Caco-2 (cell line): ENCODE measurements at regions not wholly inside any gene's neighbourhood (a gene's known extent, or its start where the extent isn't known, plus 50 kb on each side); places are given as distances from the start of the nearest gene placed in this dataset.

ENCODE experiments used
- BruUV-seq: library from RNA; stranded (reverse); fragments of 400-500 nt; replicated peaks from 2 replicates; lab custom pipeline; 2021; lab: Mats Ljungman, UMichigan
- CTCF ChIA-PET: fragments of 300-600 bp; sonication (Branson Sonifier 250); formaldehyde crosslinking; loops from one replicate; lab custom pipeline; 2022; ENCODE audit warnings: antibody characterized with exemption; lab: Charles Lee
- POLR2A ChIA-PET: fragments of 300-600 bp; sonication (Branson Sonifier 250); formaldehyde crosslinking; loops from one replicate; lab custom pipeline; 2022; ENCODE audit warnings: antibody characterized with exemption; lab: Charles Lee
- DNase-seq, 2 experiments: peaks; one replicate each; pipeline versions ENCODE4 v3.0.0 to v3.0.0-alpha.2; 2020 to 2022
- H3K27me3 ChIP-seq: replicated peaks from 2 replicates; pipeline ENCODE4 v1.6.0; 2011; ENCODE audit warnings: low read length; ENCODE audit not compliant: control insufficient read depth, insufficient read depth
- H3K36me3 ChIP-seq: 2 replicates; pipeline ENCODE4 v1.5.1; 2011; ENCODE audit warnings: low read length; ENCODE audit not compliant: control insufficient read depth, insufficient read depth
- H3K4me1 ChIP-seq: fragments of 250-450 bp; sonication (Bioruptor Pico); 2 replicates; pipeline ENCODE4 v1.5.1; 2020; ENCODE audit warnings: mild to moderate bottlenecking
- H3K4me3 ChIP-seq: 2 replicates; pipeline ENCODE4 v1.5.1; 2011; ENCODE audit warnings: low read depth, mild to moderate bottlenecking, control low read depth, low read length
- H3K9me3 ChIP-seq: fragments of 250-450 bp; sonication (Bioruptor Pico); 2 replicates; pipeline ENCODE4 v1.5.1; 2020; ENCODE audit warnings: mild to moderate bottlenecking, moderate library complexity
- H3K27ac Mint-ChIP-seq: one replicate; pipeline ENCODE4 v1.8.0; 2022; ENCODE audit warnings: mixed read lengths; ENCODE audit not compliant: unreplicated experiment
- H3K27me3 Mint-ChIP-seq: one replicate; pipeline ENCODE4 v1.8.0; 2022; ENCODE audit warnings: mixed read lengths; ENCODE audit not compliant: insufficient read depth, unreplicated experiment
- H3K36me3 Mint-ChIP-seq: one replicate; pipeline ENCODE4 v1.8.0; 2022; ENCODE audit warnings: mild to moderate bottlenecking, mixed read lengths; ENCODE audit not compliant: insufficient read depth, unreplicated experiment
- H3K4me1 Mint-ChIP-seq: one replicate; pipeline ENCODE4 v1.8.0; 2022; ENCODE audit warnings: low read depth, mixed read lengths; ENCODE audit not compliant: unreplicated experiment
- H3K4me3 Mint-ChIP-seq: one replicate; pipeline ENCODE4 v1.8.0; 2022; ENCODE audit warnings: mild to moderate bottlenecking, moderate library complexity, mixed read lengths; ENCODE audit not compliant: unreplicated experiment
- H3K9me3 Mint-ChIP-seq: one replicate; pipeline ENCODE4 v1.8.0; 2022; ENCODE audit warnings: mixed read lengths; ENCODE audit not compliant: unreplicated experiment
- intact Hi-C: fragments of 100-400 bp; cut with micrococcal nuclease; formaldehyde crosslinking; loops from one replicate; pipeline ENCODE4 v1.10.0; 2022; ENCODE audit not compliant: unreplicated experiment
- TF ChIP-seq, protein P1 (sequence below), 2 experiments: fragments of 200-600 bp in 1 of 2; IDR thresholded peaks; 1 replicate in 1 of 2; 2 replicates in 1 of 2; pipeline versions ENCODE4 v1.5.1 to v1.8.0; 2011 to 2022; ENCODE audit warnings: antibody characterized with exemption in 1 of 2, control low read depth in 1 of 2, inconsistent platforms in 1 of 2, low read depth in 1 of 2, low read length in 1 of 2, mild to moderate bottlenecking in 1 of 2, moderate library complexity in 1 of 2; ENCODE audit not compliant: insufficient read depth in 1 of 2, severe bottlenecking in 1 of 2, unreplicated experiment in 1 of 2

DNA sequence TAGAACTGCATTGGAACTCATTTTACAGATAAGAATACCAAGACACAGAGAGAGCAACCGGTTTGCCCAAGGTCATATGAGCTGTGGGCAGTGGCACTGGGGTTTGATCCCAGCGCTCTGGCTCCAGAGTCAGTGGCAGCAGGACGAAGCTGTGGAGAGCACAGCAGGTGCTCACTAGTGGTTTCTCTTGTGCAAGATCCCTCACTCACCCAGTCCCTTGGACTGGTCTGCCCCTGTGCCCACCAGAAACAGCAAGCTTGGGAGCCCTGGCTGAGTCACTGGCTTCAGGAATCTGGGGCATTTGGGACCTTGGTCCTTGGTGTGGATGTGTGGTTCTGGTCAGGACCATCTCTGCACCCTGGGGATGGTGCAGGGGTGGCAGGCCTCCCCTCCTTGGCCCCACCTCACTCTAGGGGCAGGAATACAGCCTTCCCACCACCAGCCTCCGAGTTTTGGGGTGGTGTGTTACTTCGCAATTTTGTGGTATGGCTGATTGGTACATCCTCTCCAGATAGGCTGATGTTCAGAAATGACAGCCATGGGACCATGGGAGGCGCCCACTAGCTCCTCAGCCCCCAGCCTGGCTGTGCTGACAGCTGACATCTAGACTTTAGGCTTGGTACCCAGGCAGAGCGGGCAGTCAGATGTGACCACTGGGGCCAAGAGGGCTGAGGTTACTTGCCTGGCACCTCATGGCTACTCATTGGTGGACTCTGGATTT, 104.6 kb downstream of the LSM3 start:
- Histone ChIP-seq H3K4me1 (peaks cover 29% of the 10 kb centered on the region), H3K27me3 (no peaks in the 10 kb centered on the region), H3K9me3 (no peaks in the 10 kb centered on the region), H3K36me3 (no peaks in the 10 kb centered on the region), H3K4me3 (no peak overlapping the region)
- ChIA-PET POLR2A (no interaction called here), CTCF (no interaction called here)
- no peak overlapping the region for H3K27ac Mint-ChIP-seq
- TF ChIP-seq, protein P1, sequence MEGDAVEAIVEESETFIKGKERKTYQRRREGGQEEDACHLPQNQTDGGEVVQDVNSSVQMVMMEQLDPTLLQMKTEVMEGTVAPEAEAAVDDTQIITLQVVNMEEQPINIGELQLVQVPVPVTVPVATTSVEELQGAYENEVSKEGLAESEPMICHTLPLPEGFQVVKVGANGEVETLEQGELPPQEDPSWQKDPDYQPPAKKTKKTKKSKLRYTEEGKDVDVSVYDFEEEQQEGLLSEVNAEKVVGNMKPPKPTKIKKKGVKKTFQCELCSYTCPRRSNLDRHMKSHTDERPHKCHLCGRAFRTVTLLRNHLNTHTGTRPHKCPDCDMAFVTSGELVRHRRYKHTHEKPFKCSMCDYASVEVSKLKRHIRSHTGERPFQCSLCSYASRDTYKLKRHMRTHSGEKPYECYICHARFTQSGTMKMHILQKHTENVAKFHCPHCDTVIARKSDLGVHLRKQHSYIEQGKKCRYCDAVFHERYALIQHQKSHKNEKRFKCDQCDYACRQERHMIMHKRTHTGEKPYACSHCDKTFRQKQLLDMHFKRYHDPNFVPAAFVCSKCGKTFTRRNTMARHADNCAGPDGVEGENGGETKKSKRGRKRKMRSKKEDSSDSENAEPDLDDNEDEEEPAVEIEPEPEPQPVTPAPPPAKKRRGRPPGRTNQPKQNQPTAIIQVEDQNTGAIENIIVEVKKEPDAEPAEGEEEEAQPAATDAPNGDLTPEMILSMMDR (IDR thresholded peaks at IDR 0.05; ENCODE audit: insufficient read depth in 1 of 2, low read depth in 1 of 2, low read length in 1 of 2, severe bottlenecking in 1 of 2, unreplicated experiment in 1 of 2): no peak
- H3K4me1 Mint-ChIP-seq: peaks cover 1% of the 10 kb centered on the region
- intact Hi-C loops: no loop called here
- no peaks in the 10 kb centered on the region for H3K36me3 Mint-ChIP-seq
- no peak overlapping the region for H3K4me3 Mint-ChIP-seq
- no TSS peak for BruUV-seq
- DNase-seq: no peak
- H3K9me3 Mint-ChIP-seq: no peaks in the 10 kb centered on the region
- no peaks in the 10 kb centered on the region for H3K27me3 Mint-ChIP-seq

DNA sequence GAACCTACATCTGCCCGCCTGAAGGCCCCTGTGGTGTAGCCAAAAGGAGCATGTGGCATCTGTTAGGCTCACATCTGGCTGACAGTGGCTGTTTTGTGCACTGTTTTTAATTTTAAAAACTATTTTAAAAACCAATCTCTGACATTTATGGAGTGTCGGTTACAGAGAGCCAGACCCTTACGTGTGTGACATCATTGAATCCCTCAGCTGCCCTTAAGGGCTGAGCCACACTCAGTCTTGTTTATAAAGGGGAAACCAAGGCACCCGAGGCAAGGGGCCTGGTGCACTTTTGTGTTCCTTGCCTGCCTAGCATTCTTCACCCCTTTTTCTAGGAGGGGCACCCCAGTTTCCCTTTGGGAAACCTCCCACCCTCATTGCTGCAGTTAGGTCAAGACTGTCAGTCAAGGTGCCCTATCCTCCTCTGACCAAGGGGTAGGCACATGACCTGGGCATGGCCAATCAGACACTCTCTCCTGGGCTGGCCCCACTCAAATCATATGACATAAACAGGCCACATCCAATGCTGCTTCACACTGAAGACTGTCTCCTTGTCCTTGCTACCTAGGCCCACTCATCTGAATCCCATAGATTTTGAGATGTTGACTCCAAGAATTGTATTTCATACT, 105.3 kb downstream of the LSM3 start:
- Mint-ChIP-seq H3K9me3 (no peaks in the 10 kb centered on the region), H3K4me3 (no peak overlapping the region), H3K36me3 (no peaks in the 10 kb centered on the region), H3K27me3 (no peaks in the 10 kb centered on the region), H3K27ac (no peak overlapping the region), H3K4me1 (peaks cover 7% of the 10 kb centered on the region)
- no peaks in the 10 kb centered on the region for H3K9me3 ChIP-seq
- DNase-seq: no peak
- H3K4me1 ChIP-seq: peaks cover 29% of the 10 kb centered on the region
- H3K27me3 ChIP-seq: no peaks in the 10 kb centered on the region
- no peaks in the 10 kb centered on the region for H3K36me3 ChIP-seq
- ChIA-PET CTCF (interaction anchor here (0.6 kb wide), 1 partner anchor 327 kb away, joined by 4 read pairs; no protein-coding TSS in a partner anchor), POLR2A (no interaction called here)
- no peak overlapping the region for H3K4me3 ChIP-seq
- TF ChIP-seq, protein P1 (IDR thresholded peaks at IDR 0.05; ENCODE audit: insufficient read depth in 1 of 2, low read depth in 1 of 2, low read length in 1 of 2, severe bottlenecking in 1 of 2, unreplicated experiment in 1 of 2): no peak
- no TSS peak for BruUV-seq
- intact Hi-C loops: no loop called here

DNA sequence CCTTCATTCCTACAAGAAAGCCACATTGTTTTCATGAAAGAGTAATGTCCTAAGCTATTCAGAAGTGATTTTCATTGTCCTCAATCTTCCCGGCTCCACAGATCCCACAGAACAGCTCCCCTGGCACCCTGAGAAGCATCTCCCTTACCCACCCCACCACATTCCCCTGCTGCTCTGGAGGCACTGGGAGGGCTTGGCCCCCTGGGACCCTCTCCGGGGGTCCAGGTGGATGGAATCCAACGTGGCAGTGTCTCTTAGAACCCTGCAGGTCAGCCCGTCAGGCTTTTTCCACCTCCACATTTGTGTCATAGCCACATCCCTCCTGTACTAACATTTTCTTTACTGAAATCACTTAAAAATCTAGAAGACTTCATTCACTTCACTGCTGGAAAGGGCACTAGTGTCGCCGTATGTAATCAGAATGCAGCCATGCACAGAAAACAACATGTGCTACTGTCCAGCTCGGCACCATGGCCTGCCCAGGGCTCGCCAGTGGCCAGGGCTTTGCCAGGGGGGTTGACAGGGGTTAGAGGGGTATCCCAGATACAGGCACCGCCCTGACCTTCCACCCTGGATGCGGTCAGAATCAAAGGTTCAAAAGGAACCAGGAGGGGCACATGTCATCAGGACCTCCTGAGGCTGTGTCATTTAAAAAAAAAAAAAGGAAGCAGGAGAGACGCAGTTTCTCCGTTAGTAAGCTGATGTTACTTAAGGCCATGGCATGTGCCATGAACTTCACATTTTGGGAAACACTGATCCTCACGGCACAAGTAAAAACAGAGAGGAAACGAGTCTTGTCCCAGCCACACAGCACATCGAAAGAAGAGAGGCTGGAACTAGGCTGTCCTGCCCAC, 106.3 kb downstream of the LSM3 start:
- CTCF ChIA-PET: no interaction called here
- BruUV-seq: no TSS peak
- Mint-ChIP-seq H3K4me1 (peaks cover 16% of the 10 kb centered on the region), H3K27ac (peak overlapping the region; percentile 35), H3K9me3 (no peaks in the 10 kb centered on the region), H3K27me3 (no peaks in the 10 kb centered on the region), H3K36me3 (no peaks in the 10 kb centered on the region), H3K4me3 (no peak overlapping the region)
- no peaks in the 10 kb centered on the region for H3K9me3 ChIP-seq
- DNase-seq: no peak
- POLR2A ChIA-PET: no interaction called here
- H3K36me3 ChIP-seq: no peaks in the 10 kb centered on the region
- no peak overlapping the region for H3K4me3 ChIP-seq
- H3K27me3 ChIP-seq: no peaks in the 10 kb centered on the region
- peaks cover 29% of the 10 kb centered on the region for H3K4me1 ChIP-seq
- TF ChIP-seq, protein P1 (IDR thresholded peaks at IDR 0.05; ENCODE audit: insufficient read depth in 1 of 2, low read depth in 1 of 2, low read length in 1 of 2, severe bottlenecking in 1 of 2, unreplicated experiment in 1 of 2): no peak
- intact Hi-C loops: no loop called here
